ENCODE measurements at regions not wholly inside any gene's neighbourhood (a gene's known extent, or its start where the extent isn't known, plus 50 kb on each side); places are given as distances from the start of the nearest gene placed in this dataset.

DNA sequence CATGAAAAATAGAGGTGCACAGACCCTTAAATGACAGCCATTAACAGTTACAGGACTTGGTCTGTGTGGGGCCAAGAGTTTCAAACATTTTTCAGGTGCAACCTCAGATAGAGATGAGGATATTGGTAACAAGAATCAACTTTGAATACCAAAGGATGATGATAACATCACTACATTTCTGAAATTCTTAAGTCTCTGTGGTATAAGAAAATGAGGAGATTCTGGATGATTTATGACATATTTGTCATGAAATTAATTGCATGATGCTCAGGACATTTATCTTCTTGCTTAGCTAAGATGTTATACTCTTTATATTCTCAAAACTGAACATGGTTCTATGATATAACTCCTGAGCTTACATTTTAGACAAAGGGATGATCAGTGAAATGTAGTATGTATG, 471.8 kb upstream of the CWC22 start:
- DNase-seq (ENCODE audit: low read depth in 1 of 2, low spot score in 1 of 2) = no peak

DNA sequence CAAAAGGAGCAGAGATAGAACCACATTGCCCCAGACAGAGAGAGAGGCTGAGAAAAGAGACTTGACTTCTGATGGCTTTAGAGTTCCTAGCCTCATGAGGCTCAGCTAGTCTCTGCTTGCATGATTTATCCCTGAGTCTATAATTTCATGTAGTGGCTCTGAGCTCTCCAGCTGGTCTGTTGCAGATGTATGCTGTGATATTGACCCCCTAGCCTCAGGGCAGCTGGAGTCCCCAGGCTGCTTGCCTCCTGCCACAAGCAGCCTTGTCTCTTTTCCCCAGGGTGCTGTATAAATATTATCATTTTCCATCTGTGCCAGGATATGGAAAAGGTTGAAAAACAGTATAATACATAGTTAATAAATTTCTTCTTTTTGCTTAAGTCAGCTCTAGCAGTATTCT, 467.6 kb upstream of the CWC22 start:
- DNase-seq (ENCODE audit: low read depth in 1 of 2, low spot score in 1 of 2) = no peak

DNA sequence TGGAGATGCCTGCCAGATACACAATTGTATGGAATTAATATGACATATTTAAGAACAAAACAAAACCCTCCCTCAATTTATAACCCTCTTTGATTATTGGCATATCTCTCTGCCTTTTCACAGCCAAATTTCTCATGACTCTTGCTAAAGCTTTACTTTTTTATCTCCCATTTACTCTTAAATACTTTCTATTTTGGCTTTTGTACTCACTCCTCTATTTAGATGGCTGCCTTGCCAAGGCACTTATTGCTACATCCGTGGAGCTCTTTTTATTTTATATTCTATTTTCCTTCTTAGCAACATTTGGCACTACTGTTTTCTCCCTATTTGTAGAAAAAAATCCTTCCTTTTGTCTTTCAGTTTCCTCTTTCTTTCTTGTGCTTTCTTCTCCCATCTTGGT, 466.4 kb upstream of the CWC22 start:
- DNase-seq (ENCODE audit: low read depth in 1 of 2, low spot score in 1 of 2) = no peak

DNA sequence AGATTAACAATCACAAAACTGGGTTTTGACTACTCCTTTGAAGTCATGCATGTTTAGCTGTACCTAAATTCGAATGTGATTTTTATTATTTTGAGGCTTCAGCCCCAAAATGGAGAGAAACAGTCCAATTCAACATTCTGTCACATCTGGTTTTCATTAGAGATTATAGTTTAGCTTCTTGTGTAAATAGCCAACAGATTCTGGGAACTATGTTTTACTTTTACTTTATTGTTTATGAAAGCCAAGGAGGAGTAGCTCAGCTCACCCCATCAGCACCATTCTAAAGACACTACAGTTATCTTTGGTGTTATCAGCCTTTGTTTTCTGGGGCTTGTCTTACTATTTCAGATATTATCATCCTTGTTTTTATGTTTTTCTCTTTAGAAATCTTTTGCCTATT, 465.0 kb upstream of the CWC22 start:
- no peak for DNase-seq (ENCODE audit: low read depth in 1 of 2, low spot score in 1 of 2)

DNA sequence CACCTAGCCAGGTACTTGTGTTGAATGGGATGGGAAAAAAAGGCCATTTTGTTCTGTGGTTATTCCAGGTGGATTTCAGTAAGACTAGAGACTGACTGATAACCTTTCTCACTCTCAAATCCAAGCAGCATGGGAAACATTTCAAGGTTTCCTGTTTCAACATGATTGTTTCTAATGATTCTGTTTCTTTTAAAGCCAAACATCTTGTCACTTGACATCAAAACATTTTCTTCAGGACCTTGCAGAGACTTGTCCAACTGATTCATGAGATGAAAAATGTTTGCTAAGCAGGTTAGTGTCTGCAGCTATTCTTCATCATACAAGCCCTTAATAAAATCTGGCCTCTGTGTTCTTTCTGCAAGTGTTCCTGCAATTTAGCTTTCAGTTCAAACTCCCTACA, 456.5 kb upstream of the CWC22 start:
- no peak for DNase-seq (ENCODE audit: low read depth in 1 of 2, low spot score in 1 of 2)

DNA sequence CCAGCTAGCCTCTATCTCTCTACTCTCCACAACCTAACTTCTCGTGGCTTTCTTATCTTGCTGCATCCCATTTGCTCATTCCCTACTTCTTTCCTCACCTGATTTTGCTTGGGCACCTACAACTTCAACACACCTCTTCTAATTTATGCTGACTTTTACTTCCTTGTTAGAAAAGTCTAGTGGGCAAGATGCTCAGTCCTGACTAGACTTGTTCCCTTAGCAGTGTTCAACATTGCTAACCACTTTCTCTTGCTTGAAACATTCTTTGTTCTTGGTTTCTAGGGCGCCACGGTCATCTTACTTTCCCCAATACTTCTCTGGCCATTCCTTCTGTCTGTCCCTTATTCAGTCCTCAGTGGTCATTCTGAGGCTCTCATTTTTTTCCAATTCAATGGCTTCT, 454.7 kb upstream of the CWC22 start:
- no peak for DNase-seq (ENCODE audit: low read depth in 1 of 2, low spot score in 1 of 2)

DNA sequence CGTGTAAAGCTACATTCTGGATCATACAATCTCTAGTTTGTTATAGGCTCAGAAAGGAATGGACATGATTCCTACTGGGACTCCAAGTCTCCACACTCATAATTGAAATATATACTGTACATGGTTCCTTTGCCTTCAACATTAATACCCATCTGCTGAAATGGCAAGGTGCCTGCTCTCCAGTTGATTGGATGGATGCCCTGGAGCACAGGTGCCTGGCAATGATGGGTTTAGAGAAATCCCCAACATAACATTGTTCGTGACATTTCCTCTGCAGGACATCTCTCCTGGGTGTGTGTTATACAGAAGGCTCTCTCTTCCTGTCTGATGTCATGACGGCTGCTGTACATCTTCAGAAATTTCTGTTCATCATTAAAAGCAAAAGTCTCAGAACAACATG, 449.7 kb upstream of the CWC22 start:
- no peak for DNase-seq (ENCODE audit: low read depth in 1 of 2, low spot score in 1 of 2)

DNA sequence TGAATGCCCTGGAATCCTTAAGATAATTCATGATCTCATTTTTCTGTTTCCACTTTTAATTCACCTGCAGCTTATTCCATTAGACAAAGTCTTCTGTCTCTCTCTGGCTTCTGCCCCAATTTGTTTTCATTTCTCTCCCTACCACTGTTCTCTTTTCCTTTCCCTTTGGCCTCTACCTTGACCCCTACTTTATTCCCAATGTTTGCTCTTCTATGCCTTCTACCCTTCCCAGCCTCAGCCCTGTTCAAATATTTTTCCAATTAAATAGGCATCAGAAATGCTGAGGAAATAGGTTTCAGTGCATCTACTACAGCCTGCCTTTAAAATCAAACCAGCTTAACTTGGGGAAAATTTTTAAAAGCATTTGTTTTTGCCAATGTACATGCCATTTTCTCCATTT, 443.7 kb upstream of the CWC22 start:
- DNase-seq (ENCODE audit: low read depth in 1 of 2, low spot score in 1 of 2) = no peak

DNA sequence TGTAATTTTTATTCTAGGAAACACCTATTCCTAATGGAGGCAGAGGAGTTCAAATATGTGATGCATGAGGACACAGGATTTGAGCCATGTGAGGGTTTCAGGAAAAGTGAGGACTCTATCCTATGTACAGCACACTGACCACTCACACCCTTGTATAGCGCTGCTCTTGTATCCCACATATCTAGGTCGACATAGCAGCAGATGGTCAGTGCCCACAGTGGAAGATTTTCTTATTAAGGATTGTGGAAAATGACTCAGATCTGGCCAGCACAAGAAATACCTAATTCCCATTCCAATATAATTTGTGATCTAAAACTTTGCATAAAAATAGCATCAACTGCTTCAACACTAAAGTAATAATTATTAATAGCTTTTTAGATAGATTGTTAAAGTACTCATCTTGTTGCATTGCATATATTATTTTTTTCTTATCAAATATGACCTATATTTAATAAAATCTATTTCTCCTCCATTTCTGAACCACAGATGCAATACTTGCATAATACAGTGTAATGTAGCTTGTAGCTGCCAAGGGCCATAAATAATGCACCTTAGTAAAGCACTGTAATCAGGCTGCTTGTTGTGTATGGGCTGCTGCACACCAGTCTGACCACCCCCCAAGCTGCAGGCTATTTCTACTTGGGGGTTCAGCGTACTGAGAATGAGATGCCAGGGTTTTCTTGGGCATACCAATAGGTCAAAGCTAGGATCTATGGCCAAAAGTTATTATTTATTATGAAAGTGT, 442.2 kb upstream of the CWC22 start:
- no peak for DNase-seq (ENCODE audit: low read depth in 1 of 2, low spot score in 1 of 2)

DNA sequence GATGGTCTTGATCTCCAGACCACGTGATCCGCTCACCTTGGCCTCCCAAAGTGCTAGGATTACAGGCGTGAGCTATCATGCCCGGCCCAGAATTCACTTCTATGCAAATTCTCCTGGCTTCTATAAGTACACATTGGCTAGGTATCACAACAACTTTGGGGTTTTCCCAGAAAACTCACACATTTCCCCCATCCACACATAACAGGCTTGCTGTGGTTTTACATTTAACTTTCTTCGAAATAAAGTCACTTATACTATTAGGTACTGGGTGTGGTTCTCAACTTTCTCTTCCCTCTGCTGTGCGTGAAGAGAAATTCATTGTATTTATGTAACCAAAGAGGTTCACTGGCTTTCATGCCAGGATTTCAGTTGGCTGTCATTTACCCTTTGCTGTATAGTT, 439.4 kb upstream of the CWC22 start:
- DNase-seq (ENCODE audit: low read depth in 1 of 2, low spot score in 1 of 2) = no peak

DNA sequence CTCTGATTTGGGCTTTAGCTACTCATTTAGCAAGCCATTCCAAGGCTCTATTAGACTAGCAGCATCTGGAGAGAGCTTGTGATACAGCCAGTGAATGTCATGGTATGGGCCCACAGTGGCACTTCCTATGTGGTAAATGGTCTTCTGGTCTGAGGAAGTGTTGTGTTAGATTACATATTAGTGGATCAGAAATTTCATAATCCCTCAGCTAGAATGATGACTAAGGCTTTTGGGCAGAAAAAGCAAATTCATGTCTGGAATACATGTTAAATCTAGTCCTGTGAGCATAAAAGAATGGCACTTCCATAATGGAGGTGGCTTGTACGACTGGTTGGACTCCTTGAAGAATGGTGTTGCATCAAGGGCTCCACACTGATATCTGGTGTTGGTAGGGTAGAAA, 436.8 kb upstream of the CWC22 start:
- DNase-seq (ENCODE audit: low read depth in 1 of 2, low spot score in 1 of 2) = no peak

DNA sequence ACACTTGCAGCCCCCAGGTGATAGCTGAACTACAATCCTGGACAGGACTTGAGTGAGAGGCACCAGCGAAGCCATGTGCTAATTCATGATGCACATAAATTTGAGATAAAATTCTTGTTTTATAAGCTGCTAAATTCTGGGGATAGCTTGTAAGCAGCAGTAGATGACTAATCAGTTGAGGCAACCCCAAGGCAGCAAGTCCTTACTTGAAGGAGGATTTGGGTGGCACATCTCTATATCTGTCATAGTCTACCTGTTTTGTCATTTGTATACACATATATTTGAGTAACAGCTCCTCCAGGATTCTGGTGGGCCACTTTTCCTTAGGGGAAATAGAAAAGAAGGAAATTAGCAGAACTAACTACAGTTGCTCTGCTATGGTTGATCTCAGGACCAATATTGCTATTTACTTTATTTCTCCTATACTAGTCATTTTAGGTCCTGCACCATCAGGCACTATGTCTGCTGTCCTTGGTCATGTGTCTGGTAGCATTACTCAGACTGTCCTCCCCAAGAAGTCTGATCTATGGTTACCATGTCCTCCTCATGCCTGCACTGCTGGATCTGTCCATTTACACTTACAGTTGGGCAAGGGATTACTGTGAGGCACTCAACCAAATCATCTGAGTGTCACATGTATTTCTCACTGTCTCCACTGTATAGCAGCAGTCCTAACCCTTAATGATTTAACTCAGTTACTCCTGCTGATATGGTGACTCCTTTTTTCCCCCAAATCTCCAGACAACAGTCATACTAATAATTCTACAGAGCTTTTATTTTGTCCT, 436.0 kb upstream of the CWC22 start:
- DNase-seq (ENCODE audit: low read depth in 1 of 2, low spot score in 1 of 2) = no peak

DNA sequence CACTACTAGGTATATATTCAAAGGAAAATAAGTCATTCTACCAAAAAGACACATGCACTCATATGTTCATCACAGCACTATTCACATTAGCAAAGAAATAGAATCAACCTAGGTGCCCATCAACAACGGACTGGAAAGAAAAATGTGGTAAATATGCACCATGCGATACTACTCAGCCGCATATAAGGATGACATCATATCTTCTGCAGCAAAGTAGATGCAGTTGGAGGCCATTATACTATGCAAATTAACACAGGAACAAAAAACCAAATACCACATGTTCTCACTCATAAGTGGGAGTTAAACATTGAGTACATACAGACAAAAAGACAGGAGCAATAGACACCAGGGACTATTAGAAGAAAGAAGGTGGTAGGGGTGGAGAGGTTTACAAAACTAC, 412.1 kb upstream of the CWC22 start:
- no peak for DNase-seq (ENCODE audit: low read depth in 1 of 2, low spot score in 1 of 2)

DNA sequence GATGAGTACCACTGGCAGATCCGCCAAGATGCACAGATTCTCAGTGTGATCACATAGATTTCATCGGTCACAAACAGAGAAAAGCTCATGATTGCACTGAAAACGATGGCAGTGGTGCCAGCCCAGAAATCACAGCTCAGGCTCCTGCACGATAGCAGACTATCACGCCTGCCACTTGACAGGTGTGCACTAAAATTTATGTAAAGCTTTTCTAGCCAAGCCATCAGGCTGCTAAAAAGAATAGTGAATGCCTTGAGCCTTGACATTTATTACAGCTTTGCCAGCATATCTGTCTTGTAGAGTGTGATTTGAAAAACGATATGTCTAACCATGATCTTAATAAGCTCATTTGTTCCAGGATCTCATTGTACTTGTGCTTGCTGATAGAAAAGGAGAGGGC, 409.5 kb upstream of the CWC22 start:
- DNase-seq (ENCODE audit: low read depth in 1 of 2, low spot score in 1 of 2) = no peak

DNA sequence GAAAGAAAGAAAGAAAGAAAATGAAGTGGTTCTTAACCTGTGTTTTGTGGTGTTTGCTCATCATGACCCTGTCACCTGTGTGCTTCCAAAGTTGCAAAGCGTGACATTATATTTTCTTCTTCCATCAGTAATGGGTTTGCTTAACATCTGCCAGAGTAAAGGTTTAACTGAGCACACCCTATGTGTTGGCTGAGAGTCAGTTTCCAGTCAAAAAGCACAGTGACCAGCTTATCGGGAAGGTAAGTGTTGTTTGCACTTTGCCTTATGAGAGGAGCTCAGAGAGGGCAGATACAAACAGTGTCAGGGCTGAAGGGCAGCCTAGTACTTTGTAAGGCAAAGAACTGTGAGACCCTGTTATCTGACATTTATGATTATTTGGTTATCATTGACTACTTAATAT, 406.2 kb upstream of the CWC22 start:
- DNase-seq (ENCODE audit: low read depth in 1 of 2, low spot score in 1 of 2) = no peak

DNA sequence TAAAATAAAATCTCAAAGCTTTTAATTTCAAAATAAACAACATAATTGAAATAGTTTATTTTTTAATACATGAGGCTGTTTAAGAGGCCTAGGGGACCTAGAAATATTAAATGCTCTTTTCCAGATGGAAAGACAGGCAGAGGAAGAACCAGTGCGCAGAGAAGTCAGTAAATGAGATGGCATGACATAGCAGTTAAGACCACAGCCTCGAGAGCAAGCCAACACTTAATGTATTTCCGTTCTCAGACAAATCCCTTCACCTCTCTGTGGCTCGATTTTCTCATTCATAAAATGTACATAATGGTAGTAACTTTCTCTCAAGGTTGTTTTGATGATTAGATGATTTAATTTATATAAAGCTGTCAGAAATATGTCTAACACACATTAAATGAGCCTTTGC, 405.1 kb upstream of the CWC22 start:
- no peak for DNase-seq (ENCODE audit: low read depth in 1 of 2, low spot score in 1 of 2)

DNA sequence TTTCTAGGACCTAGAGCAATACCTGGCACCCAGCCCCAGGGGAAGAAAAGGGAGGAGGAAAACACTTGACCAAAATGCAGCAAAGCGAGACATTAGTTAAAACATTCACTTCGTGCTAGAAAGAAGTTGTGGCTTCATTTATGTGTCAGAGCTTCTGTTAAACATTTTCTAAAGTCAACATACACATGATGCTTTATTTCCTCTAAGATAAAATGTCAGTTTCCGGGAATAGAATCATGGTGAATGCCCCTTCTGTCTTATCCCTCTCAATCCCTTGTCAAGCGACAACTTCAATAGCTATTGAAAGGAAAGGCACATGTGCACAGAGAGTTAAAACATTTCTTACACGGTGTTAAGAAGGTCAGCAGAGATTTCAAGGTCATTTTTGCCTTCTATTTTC, 404.6 kb upstream of the CWC22 start:
- no peak for DNase-seq (ENCODE audit: low read depth in 1 of 2, low spot score in 1 of 2)

DNA sequence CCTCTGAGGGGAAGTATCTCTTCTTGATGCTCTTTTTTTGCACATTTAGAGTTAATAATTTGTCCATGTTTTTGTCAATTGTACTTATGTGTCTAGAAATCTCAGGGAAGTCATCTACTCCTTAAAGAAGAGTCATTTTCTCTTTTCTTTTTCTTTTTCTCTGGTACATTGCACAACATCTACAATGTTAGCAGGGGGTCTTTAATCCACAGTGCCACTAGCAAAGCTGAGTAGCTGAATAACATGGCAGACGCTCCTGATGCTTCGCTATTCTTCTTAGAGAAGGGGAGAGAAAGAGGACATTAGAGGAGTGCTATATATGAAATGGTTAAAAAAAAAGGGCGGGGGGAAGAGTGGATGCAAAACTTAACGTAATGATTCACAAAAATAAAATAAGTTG, 399.6 kb upstream of the CWC22 start:
- DNase-seq (ENCODE audit: low read depth in 1 of 2, low spot score in 1 of 2) = no peak

DNA sequence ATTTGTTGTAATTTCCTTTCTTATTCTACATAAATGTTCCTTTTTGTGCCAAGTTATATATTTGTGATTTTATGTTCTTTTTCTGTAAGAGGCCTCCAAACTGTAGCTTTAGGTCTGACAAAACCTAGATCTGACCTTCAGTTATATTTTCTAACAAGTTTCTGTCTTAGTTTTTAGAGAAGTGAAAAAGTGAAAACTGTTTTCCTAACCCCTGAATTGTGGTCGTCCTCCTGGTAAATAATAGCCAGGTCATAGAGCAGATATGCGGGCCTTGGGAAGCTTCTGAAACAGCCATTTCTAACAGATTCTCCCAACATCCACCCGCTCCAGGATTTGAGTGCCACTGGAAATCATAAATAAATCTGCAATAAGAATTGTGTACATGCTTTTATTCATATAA, 398.4 kb upstream of the CWC22 start:
- no peak for DNase-seq (ENCODE audit: low read depth in 1 of 2, low spot score in 1 of 2)

DNA sequence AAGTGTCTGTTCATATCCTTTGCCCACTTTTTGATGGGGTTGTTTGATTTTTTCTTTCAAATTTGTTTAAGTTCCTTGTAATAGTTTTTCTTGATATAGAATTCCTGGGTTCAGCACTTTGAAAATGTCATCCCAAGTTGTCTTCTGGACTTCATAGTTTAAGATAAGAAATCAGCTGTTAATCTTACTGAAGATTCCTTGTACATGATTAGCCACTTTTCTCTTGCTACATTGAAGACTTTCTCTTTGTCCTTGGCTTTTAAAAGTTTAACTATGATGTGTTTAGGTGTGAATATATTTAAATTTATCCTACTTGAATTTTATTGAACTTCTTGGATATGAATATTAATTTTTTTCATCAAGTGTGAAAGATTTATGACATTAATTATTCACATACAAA, 387.2 kb upstream of the CWC22 start:
- no peak for DNase-seq (ENCODE audit: low read depth in 1 of 2, low spot score in 1 of 2)

DNA sequence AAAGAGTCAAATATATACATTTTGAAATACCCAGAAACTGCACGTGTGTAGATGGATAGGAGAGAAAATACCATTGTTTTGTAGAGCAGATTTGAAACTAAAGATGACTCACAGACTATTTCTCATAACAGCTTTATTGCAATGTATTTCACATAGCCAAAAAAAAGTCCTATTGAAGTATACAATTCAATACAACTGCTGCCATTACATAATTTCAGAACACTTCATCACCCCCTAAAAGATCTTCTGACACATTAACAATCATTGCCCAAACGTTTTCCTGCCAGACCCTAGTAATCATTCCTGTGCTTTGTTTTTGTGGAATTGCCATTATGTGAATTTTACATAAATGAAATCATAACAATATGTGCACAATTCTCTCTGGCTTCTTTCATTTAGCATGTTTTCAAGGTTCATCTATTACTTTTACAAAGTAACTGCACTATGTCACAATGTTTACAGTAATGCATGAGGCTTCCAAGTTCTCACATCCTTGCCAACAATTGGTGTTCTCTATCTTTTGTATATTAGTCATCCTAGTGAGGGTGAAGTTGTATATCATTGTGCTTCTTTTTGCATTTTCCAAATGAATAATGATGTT, 378.6 kb upstream of the CWC22 start:
- no peak for DNase-seq (ENCODE audit: low read depth in 1 of 2, low spot score in 1 of 2)

DNA sequence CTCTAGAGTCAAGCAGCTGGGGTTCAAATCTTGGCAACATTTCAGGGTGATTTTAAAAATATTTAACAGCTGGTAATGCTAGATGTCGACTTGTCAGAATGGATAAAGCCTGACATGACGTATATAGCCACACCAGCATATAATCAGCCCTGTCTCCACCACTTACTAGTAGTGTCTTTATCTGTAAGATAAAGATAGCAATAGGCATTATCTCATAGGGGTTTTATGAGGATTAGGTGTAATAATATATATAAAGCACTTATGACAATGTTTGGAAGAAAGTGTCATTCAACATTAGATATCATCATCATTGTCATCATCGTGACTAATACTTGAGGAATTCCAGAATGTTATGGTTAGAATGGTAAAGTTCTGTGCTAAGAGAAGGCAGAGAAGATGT, 369.0 kb upstream of the CWC22 start:
- DNase-seq (ENCODE audit: low read depth in 1 of 2, low spot score in 1 of 2) = no peak

Data from activated T-helper 1 cell treated with anti-CD3 and anti-CD28 coated beads, Interleukin-2, amount 50 U/mL, for 16 hours (primary cell).